Glutamatergic neuron (in vitro differentiated cells): ENCODE measurements at regions not wholly inside any gene's neighbourhood (a gene's known extent, or its start where the extent isn't known, plus 50 kb on each side); places are given as distances from the start of the nearest gene placed in this dataset.

Experiments used
- DNase-seq: peaks from one replicate; pipeline ENCODE4 v3.0.0; 2022
- H3K27ac Mint-ChIP-seq: one replicate; pipeline ENCODE4 v1.8.0; 2020; ENCODE audit warnings: mild to moderate bottlenecking, mixed read lengths, inconsistent platforms; ENCODE audit not compliant: unreplicated experiment
- H3K27me3 Mint-ChIP-seq: one replicate; pipeline ENCODE4 v1.8.0; 2020; ENCODE audit warnings: mild to moderate bottlenecking, moderate library complexity, mixed read lengths, inconsistent platforms; ENCODE audit not compliant: unreplicated experiment
- H3K36me3 Mint-ChIP-seq: one replicate; pipeline ENCODE4 v1.8.0; 2020; ENCODE audit warnings: mild to moderate bottlenecking, mixed read lengths, inconsistent platforms; ENCODE audit not compliant: unreplicated experiment
- H3K4me1 Mint-ChIP-seq: one replicate; pipeline ENCODE4 v1.8.0; 2020; ENCODE audit warnings: mild to moderate bottlenecking, low read depth, mixed read lengths, inconsistent platforms; ENCODE audit not compliant: unreplicated experiment
- H3K4me3 Mint-ChIP-seq: one replicate; pipeline ENCODE4 v1.8.0; 2020; ENCODE audit warnings: mild to moderate bottlenecking, mixed read lengths, inconsistent platforms; ENCODE audit not compliant: unreplicated experiment
- H3K9me3 Mint-ChIP-seq: one replicate; pipeline ENCODE4 v1.8.0; 2020; ENCODE audit warnings: mild to moderate bottlenecking, moderate library complexity, mixed read lengths, inconsistent platforms; ENCODE audit not compliant: unreplicated experiment
- CTCF ChIP-seq: fragments of 200-600 bp; sonication (generic); IDR thresholded peaks from one replicate; pipeline ENCODE4 v1.5.0; 2021; ENCODE audit not compliant: partially characterized antibody, unreplicated experiment

GRCh38 chr2:201983174-201983573, 50.5 kb upstream of the FZD7 start:
- peak; percentile 33 for DNase-seq
- no peaks in the 10 kb centered on the region for H3K36me3 Mint-ChIP-seq
- H3K27me3 Mint-ChIP-seq = no peaks in the 10 kb centered on the region
- H3K4me3 Mint-ChIP-seq = no peak overlapping the region
- H3K4me1 Mint-ChIP-seq = peaks cover 29% of the 10 kb centered on the region
- H3K27ac Mint-ChIP-seq = no peak overlapping the region
- peaks cover 7% of the 10 kb centered on the region for H3K9me3 Mint-ChIP-seq
- no peak for TF ChIP-seq CTCF

GRCh38 chr2:201983800-201984199, 49.9 kb upstream of the FZD7 start:
- Mint-ChIP-seq H3K9me3 (peaks cover 7% of the 10 kb centered on the region), H3K27me3 (no peaks in the 10 kb centered on the region), H3K27ac (no peak overlapping the region), H3K4me3 (peak overlapping the region; percentile 21), H3K36me3 (no peaks in the 10 kb centered on the region), H3K4me1 (peaks cover 26% of the 10 kb centered on the region)
- no peak for DNase-seq
- no peak for TF ChIP-seq CTCF
